Activated CD4-positive, CD25-positive, alpha-beta regulatory T cell treated with anti-CD3 and anti-CD28 coated beads, Interleukin-2, amount 50 U/mL, for 72 hours (primary cell): ENCODE measurements at regions not wholly inside any gene's neighbourhood (a gene's known extent, or its start where the extent isn't known, plus 50 kb on each side); places are given as distances from the start of the nearest gene placed in this dataset.
"Not testable (repeated sequence)": the region's sequence is repeated elsewhere in the genome, so short reads cannot be mapped to it uniquely, and the experiment has no call there.

Experiments used
- DNase-seq: peaks from one replicate; pipeline ENCODE4 v3.0.0; 2021

DNA sequence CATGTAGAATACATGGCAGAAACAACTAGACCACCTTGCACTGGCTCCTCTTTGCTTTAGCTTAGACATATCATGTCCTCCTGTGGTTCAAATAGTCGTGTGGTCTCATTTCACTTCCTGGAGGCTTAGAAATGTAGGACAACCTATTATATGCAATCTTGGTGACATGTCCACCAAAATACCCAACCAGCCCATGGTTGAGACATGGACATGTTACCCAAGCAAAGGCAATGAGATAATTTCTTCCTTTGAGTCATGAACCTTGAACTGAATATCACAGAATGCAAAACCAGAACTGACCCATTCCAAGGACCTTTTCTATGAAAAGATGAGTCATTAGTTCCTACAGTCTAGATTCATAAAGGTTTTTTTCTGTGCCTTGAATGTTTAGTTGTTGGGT is 309.0 kb upstream of the MDFIC2 start:
- DNase-seq = no peak

- DNase-seq = no peak
Observed at GRCh38 chr3:70620956-70621355, 308.5 kb upstream of the MDFIC2 start.

DNA sequence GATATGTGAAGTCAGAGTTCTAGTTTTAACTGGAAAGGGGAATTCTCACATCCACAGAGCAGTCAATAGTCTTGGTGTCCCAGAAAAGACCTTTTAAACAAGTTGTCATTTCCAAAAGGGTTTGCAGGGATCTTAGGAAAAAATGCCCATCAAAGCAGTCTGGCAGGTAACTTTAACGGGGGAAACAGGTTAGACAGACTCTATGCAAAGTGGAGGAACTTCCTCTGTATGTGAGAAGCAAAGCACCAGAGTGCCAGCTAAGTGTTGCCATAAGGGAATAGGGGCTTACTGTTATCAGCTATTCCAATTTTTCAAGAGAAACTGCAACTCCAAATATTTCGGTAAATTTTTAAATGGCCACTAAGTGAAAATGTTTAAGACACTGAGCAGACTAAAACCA is 307.9 kb upstream of the MDFIC2 start:
- DNase-seq = no peak

- no peak for DNase-seq
Observed at GRCh38 chr3:70618151-70618550, 305.7 kb upstream of the MDFIC2 start.

GRCh38 chr3:70617349-70617748 is 304.9 kb upstream of the MDFIC2 start:
- not testable (repeated sequence) for DNase-seq

GRCh38 chr3:70615286-70615685 is 302.8 kb upstream of the MDFIC2 start:
- DNase-seq = no peak

GRCh38 chr3:70614111-70614510 is 301.7 kb upstream of the MDFIC2 start:
- no peak for DNase-seq

DNA sequence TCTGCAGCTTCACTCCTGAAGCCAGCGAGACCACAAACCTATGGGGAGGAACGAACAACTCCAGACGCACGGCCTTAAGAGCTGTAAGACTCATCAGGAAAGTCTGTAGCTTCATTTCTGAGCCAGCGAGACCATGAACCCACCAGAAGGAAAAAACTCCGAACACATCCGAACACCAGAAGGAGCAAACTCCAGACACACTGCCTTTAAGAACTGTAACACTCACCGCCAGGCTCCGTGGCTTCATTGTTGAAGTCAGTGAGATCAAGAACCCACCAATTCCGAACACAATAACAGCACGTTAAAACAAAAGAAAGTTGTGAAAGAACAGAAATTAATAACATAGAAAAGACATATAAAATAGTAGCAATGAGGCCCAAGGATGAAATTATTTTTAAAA is 300.5 kb upstream of the MDFIC2 start:
- DNase-seq = no peak

DNA sequence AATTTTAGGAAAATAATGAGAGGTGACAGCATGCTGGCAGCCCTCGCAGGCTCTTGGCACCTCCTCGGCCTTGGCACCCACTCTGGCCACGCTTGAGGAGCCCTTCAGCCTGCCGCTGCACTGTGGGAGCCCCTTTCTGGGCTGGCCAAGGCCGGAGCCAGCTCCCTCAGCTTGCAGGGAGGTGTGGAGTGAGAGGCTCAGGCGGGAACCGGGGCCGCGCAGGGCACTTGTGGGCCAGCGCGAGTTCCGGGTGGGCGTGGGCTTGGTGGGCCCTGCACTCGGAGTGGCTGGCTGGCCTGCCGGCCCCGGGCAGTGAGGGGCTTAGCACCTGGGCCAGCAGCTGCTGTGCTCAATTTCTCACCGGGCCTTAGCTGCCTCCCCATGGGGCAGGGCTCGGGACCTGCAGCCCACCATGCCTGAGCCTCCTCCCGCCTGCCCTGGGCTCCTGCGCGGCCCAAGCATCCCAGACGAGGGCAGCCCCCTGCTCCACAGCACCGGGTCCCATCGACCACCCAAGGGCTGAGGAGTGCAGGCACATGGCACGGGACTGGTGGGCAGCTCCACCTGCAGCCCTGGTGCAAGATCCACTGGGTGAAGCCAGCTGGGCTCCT is 299.3 kb upstream of the MDFIC2 start:
- not testable (repeated sequence) for DNase-seq

- no peak for DNase-seq
Observed at GRCh38 chr3:70608434-70608833, 296.0 kb upstream of the MDFIC2 start.

DNA sequence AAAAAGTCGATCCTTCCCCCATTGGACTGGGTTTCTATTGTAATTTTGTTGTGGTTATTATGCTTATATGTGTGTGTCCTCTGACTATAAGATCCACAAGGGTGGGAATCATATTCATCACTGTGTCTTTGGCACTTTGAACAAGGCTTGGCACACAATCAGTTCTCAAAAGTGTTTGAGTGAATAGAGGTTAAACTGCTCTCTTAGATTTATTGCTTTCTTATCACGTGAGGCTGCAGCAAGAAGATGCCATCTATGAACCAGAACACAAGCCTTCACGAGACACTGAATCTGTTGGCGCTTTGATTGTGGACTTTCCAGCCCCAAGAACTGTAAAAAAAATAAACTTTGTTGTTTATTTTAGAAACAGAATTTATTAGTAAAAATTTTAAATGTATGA is 295.0 kb upstream of the MDFIC2 start:
- DNase-seq = no peak

DNA sequence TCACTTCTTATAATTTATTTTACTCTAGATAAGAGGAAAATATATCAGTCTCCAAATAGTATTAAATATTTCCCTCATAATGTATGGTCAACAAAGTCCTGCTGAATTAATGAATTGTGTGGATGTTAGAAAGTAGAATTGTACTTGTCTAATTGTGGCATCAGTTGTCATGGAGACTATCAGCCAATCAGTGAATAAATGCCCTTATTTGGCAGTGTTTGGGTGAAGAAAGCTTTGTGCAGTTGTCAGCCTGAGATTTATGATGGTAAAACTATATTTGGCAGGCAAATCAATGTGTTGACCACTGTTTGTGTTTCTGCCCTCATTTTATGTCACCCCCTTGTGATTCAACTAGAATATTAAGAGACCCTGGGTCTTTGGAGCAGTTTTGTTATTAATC is 293.6 kb upstream of the MDFIC2 start:
- no peak for DNase-seq

DNA sequence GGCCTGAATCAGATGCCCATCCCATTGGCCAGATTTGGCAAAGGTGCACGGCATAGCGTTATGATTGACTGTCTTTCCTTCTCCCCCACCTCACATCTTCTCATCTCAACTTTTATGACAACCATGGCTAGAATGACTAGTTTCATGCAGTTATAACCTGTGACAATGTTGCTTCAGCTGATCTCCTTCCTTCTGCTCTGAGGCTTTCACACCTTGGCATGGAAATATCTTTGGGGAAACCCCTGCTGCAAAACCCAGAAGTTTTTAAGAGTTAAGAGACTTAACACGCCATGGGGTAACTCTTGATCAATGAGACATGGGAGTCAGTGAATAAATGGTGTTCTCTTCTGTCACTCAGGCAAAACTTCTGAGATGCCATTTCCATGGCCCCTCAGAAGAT is 290.7 kb upstream of the MDFIC2 start:
- DNase-seq = no peak

- no peak for DNase-seq
Observed at GRCh38 chr3:70597312-70597711, 284.9 kb upstream of the MDFIC2 start.

GRCh38 chr3:70583682-70584081 is 271.2 kb upstream of the MDFIC2 start:
- no peak for DNase-seq

GRCh38 chr3:70582803-70583202 is 270.4 kb upstream of the MDFIC2 start:
- no peak for DNase-seq

GRCh38 chr3:70580021-70580420 is 267.6 kb upstream of the MDFIC2 start:
- DNase-seq = no peak

DNA sequence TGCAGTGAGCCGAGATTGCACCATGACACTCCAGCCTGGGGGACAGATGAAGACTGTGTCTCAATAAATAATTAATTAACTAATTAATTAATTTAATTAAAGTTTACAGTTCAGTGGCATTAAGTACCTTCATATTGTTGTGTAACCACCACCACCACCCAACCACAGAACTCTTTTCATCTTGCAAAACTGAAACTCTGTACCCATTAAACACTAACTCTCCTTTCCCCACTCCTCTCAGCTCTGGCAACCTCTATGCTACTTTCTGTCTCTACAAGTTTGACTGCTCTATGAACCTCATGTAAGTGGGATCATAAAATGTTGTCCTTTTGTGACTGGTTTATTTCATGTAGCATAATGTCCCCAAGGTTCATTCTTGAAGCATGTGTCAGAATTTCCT is 259.3 kb upstream of the MDFIC2 start:
- no peak for DNase-seq

GRCh38 chr3:70570584-70570983 is 258.1 kb upstream of the MDFIC2 start:
- DNase-seq = no peak

DNA sequence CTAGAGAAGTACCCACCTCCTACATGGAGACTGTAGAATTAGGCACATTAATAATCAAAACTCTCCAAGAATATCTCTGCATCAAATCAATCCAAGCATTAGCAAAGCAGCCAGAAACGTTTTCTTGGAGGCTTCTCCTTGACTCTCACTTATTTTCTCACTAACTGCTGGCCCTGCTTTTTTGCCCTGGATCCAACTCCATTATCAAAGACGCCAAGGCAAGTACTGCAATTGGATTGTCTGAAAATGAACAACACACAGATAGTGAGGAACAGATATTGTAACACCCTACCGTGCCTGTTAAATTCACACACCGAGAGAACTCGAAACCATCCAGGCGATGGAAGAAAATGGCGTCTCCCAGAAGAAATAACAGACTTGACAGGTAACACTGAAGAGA is 256.2 kb upstream of the MDFIC2 start:
- no peak for DNase-seq

- DNase-seq = no peak
Observed at GRCh38 chr3:70565861-70566260, 253.4 kb upstream of the MDFIC2 start.

DNA sequence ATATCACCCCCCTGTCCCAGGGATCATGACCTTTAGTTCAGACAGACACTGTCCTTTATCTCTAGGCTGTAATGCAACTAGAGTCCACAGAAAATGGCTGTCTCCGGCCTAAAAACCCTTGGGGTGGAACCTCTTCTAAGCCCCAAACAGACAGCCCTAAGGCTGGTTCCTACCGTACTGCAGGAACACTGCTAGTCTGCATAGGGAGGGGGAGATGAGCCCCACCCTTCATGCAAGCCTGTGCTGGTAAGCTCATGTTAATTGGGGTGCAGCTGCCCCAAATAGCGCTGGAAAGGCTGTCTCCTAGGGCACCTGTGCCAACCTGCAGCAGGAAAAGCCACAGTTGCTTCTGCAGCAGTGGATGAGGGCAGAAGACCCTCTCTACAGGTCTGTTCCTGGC is 252.1 kb upstream of the MDFIC2 start:
- DNase-seq = no peak

GRCh38 chr3:70561796-70562195 is 249.4 kb upstream of the MDFIC2 start:
- DNase-seq = no peak

DNA sequence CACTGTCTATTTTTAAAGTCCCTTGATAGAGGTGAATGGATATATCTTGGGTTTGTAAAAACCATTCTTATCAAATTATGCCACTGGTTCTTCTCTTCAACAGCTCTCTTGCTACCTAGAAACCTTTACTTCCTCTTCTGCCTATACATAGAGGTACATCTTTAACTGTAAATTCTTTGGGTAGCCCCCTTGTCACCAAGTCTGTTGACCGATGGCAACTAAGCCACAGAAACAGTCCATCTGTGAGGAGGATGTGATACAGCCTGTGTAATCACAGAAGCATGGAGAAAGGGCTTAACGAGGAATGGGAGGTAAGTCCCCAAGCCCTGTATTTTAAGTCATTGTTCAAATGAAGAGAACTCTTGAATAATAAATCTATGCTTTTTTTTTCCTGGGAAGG is 246.5 kb upstream of the MDFIC2 start:
- DNase-seq = no peak

GRCh38 chr3:70557976-70558375 is 245.5 kb upstream of the MDFIC2 start:
- DNase-seq = no peak

DNA sequence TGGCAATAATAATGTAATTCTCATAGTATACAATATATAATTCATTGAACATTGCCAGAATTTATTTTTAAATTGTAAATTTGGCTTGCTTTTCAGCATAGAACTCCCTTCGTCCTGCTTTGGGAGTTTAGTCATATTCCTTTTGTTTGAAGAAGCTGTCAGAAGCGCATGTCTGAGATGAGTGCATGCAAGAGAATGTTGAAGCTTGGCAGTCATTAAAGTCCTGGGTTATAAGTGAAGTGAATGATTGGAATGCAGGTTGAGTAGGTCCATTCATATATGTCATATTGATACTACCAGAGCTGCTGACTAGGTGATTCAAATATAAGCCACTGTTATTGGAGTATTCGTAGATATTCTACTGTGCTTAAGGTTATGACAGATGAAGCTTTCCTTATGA is 243.6 kb upstream of the MDFIC2 start:
- DNase-seq = no peak
